GM13977 (cell line): ENCODE measurements at regions not wholly inside any gene's neighbourhood (a gene's known extent, or its start where the extent isn't known, plus 50 kb on each side); places are given as distances from the start of the nearest gene placed in this dataset.

Experiments
- DNase-seq: peaks from one replicate; pipeline ENCODE4 v3.0.0; 2012; ENCODE audit warnings: low spot score
- in situ Hi-C: fragments of 300-500 bp; cut with MboI; formaldehyde crosslinking; loops from one replicate; pipeline ENCODE4 v1.12.0; 2022; ENCODE audit warnings: low sequenced_read_pairs, low pct_unique_long_range_greater_than_20kb, mixed read lengths, inconsistent platforms; ENCODE audit not compliant: unreplicated experiment
- TF ChIP-seq, protein P1 (sequence below): IDR thresholded peaks from 2 replicates; pipeline ENCODE4 v1.5.1; 2012; ENCODE audit warnings: mild to moderate bottlenecking, control low read depth; ENCODE audit not compliant: insufficient read depth; ENCODE audit errors: extremely low read depth, missing control alignments

DNA sequence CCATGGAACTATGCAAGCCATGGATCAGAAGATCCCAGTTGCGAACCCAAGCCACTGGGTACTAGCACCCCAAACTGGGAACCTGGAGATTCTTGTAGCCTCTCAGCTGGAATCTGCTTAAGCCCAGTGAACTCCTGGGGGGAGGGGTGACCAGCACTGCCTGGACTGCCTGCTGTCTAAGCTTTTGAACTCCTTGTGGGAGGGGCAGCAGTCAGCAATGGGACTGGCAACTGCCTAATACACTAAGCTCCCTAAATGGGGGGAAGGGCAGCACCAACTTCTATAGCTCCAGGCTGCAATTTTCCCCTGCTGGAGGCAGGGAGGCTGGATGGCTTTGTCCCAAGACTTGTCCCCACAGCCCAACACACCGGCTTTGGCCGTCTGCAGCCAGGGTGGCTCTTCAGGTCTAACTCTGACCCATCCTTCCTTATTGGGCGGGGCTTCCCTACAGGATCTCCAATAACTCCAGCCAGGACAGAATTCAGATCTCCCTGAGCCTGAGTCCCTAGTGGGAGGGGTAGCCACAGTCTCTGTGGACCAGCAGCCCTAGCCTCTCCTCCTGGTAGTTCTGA, 485.1 kb downstream of the SOX5 start:
- in situ Hi-C loops = no loop called here
- DNase-seq = no peak
- TF ChIP-seq, protein P1, sequence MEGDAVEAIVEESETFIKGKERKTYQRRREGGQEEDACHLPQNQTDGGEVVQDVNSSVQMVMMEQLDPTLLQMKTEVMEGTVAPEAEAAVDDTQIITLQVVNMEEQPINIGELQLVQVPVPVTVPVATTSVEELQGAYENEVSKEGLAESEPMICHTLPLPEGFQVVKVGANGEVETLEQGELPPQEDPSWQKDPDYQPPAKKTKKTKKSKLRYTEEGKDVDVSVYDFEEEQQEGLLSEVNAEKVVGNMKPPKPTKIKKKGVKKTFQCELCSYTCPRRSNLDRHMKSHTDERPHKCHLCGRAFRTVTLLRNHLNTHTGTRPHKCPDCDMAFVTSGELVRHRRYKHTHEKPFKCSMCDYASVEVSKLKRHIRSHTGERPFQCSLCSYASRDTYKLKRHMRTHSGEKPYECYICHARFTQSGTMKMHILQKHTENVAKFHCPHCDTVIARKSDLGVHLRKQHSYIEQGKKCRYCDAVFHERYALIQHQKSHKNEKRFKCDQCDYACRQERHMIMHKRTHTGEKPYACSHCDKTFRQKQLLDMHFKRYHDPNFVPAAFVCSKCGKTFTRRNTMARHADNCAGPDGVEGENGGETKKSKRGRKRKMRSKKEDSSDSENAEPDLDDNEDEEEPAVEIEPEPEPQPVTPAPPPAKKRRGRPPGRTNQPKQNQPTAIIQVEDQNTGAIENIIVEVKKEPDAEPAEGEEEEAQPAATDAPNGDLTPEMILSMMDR = no peak

DNA sequence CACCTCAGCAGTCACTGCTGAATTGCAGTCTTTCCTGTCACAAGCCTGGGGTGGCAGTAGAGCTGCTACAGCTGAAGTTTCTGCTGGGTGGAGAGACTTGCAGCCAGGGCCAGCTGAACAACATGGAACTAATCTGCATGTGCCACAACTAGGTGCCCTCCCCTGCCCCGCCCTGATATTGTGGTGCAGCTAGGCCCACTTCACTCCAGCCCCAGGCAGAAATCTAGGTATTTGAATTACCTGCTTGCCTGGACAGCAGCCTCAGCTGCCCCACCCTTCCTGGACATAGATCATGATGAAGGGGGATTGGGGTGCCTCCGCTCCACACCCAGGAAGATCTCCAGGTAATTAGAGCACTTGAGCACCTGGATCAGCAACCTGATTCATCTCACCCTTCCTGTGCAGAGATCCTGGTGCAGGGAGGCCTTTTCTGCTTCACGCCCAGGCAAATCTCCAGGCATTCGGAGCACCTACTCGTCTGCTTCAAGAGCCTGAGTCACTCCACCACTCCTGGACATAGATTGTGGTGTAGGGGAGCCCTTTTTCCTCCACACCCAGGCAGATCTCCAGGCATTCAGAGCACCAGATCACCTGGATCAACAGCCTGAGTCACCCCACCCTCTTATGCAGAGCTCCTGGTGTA, 477.0 kb downstream of the SOX5 start:
- in situ Hi-C loops = no loop called here
- DNase-seq = no peak
- TF ChIP-seq, protein P1 = no peak

GRCh38 chr12:23473071-23473470, 476.4 kb downstream of the SOX5 start:
- in situ Hi-C loops = no loop called here
- DNase-seq = no peak
- TF ChIP-seq, protein P1 = no peak

DNA sequence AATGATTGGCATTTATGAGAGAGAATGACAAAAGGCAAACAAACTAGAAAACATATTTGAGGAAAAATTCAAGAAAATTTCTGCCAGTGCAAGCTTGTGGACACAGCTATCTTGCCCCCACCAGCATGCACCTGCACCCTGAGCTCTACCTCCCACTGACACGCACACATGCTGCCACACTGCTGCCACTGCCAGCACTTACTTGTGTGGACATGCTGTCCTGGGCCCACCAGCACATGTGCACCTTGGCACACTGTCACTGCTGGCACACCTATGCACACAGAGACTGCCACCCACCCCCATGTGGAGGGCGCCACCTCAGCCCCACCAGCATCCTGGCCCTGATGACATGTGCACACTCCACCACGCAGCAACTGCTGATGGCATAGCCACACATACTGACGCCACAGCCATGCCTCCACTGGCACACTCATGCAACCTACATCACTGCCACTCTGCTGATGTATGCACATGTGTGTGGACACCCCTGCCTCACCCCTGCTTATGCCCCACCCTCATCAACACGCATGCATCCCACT, 475.0 kb downstream of the SOX5 start:
- no peak for DNase-seq
- in situ Hi-C loops = no loop called here
- TF ChIP-seq, protein P1 = no peak
